ENCODE measurements at regions not wholly inside any gene's neighbourhood (a gene's known extent, or its start where the extent isn't known, plus 50 kb on each side); places are given as distances from the start of the nearest gene placed in this dataset.

GRCh38 chr21:14321042-14321441, 61.9 kb downstream of the HSPA13 start:
- intact Hi-C loops (cut with DNase I): loop anchor here in 1 of 4 donors (5.0 kb wide), 1 partner anchor 826 kb away; no protein-coding TSS in a partner anchor
- Histone ChIP-seq H3K36me3 (no peaks in the 10 kb centered on the region), H3K9me3 (no peaks in the 10 kb centered on the region), H3K27ac (no peak overlapping the region), H3K4me1 (ENCODE audit: insufficient read depth) (no peaks in the 10 kb centered on the region), H3K4me3 (no peak overlapping the region), H3K27me3 (no peaks in the 10 kb centered on the region)
- DNase-seq: no peak
- 68 to 81% (median 78%) methylated on average over 5 of the region's 5 CpGs for WGBS, 3 donors
- TF ChIP-seq CTCF (IDR thresholded peaks at IDR 0.05): no peak
- no peak for TF ChIP-seq POLR2A (IDR thresholded peaks at IDR 0.05)
- TF ChIP-seq EP300 (IDR thresholded peaks at IDR 0.05): no peak

- Histone ChIP-seq H3K9me3 (no peaks in the 10 kb centered on the region), H3K4me1 (ENCODE audit: insufficient read depth) (no peaks in the 10 kb centered on the region), H3K27ac (no peak overlapping the region), H3K36me3 (no peaks in the 10 kb centered on the region), H3K4me3 (no peak overlapping the region), H3K27me3 (no peaks in the 10 kb centered on the region)
- DNase-seq: no peak
- TF ChIP-seq POLR2A (IDR thresholded peaks at IDR 0.05) (no peak), EP300 (IDR thresholded peaks at IDR 0.05) (no peak), CTCF (IDR thresholded peaks at IDR 0.05) (no peak)
- WGBS, 3 donors: 49 to 70% (median 53%) methylated on average over 1 of the region's 1 CpG
- intact Hi-C loops (cut with DNase I): loop anchor here in 1 of 4 donors (5.0 kb wide), 1 partner anchor 827 kb away; no protein-coding TSS in a partner anchor
Observed at GRCh38 chr21:14319805-14320204, 63.1 kb downstream of the HSPA13 start.

GRCh38 chr21:14318578-14318977, 64.4 kb downstream of the HSPA13 start:
- Histone ChIP-seq H3K9me3 (no peaks in the 10 kb centered on the region), H3K27ac (no peak overlapping the region), H3K4me1 (ENCODE audit: insufficient read depth) (no peaks in the 10 kb centered on the region), H3K36me3 (no peaks in the 10 kb centered on the region), H3K4me3 (no peak overlapping the region), H3K27me3 (no peaks in the 10 kb centered on the region)
- WGBS, 3 donors: 9 to 22% (median 10%) methylated on average over 2 of the region's 2 CpGs
- no peak for DNase-seq
- intact Hi-C loops (cut with DNase I): no loop called here
- no peak for TF ChIP-seq EP300 (IDR thresholded peaks at IDR 0.05)
- no peak for TF ChIP-seq POLR2A (IDR thresholded peaks at IDR 0.05)
- no peak for TF ChIP-seq CTCF (IDR thresholded peaks at IDR 0.05)

- no peak for TF ChIP-seq POLR2A (IDR thresholded peaks at IDR 0.05)
- TF ChIP-seq CTCF (IDR thresholded peaks at IDR 0.05): no peak
- no peak for TF ChIP-seq EP300 (IDR thresholded peaks at IDR 0.05)
- no peak for DNase-seq
- Histone ChIP-seq H3K9me3 (no peaks in the 10 kb centered on the region), H3K27me3 (no peaks in the 10 kb centered on the region), H3K27ac (no peak overlapping the region), H3K36me3 (no peaks in the 10 kb centered on the region), H3K4me3 (no peak overlapping the region), H3K4me1 (ENCODE audit: insufficient read depth) (no peaks in the 10 kb centered on the region)
- WGBS, 3 donors: 82 to 89% (median 85%) methylated on average over 4 of the region's 4 CpGs
- intact Hi-C loops (cut with DNase I): no loop called here
Observed at GRCh38 chr21:14317507-14317906, 65.4 kb downstream of the HSPA13 start.

All from ovary (tissue), 7 donors.